ENCODE measurements at regions not wholly inside any gene's neighbourhood (a gene's known extent, or its start where the extent isn't known, plus 50 kb on each side); places are given as distances from the start of the nearest gene placed in this dataset.

GRCh38 chr14:75374911-75375310 is 52.9 kb upstream of the JDP2 start:
- no peaks in the 10 kb centered on the region for H3K36me3 ChIP-seq (ENCODE audit: control insufficient read depth, insufficient read depth, low read length)
- no peak for DNase-seq (ENCODE audit: low read depth)
- no peak overlapping the region for H3K4me3 ChIP-seq (ENCODE audit: low read depth, low read length)
- ChIA-PET CTCF (interaction anchor here (0.6 to 1.1 kb wide), 2 partner anchors 8 to 12 kb away, joined by 3 to 4 read pairs; no protein-coding TSS in a partner anchor), POLR2A (interaction anchor here (0.6 kb wide), 1 partner anchor 15 kb away, joined by 3 read pairs; no protein-coding TSS in a partner anchor)
- H3K27me3 ChIP-seq (ENCODE audit: control insufficient read depth, insufficient read depth, low read length), result peaks cover 17% of the 10 kb centered on the region
- no peak for TF ChIP-seq CTCF (IDR thresholded peaks at IDR 0.05; ENCODE audit: insufficient read depth, low read depth, low read length)

- Histone ChIP-seq H3K27me3 (ENCODE audit: control insufficient read depth, insufficient read depth, low read length) (peaks cover 13% of the 10 kb centered on the region), H3K4me3 (ENCODE audit: low read depth, low read length) (no peak overlapping the region), H3K36me3 (ENCODE audit: control insufficient read depth, insufficient read depth, low read length) (no peaks in the 10 kb centered on the region)
- DNase-seq (ENCODE audit: low read depth), result no peak
- no peak for TF ChIP-seq CTCF (IDR thresholded peaks at IDR 0.05; ENCODE audit: insufficient read depth, low read depth, low read length)
- ChIA-PET POLR2A (no interaction called here), CTCF (interaction anchor here (1.1 kb wide), 2 partner anchors 7 to 39 kb away, joined by 3 read pairs; no protein-coding TSS in a partner anchor)
These were observed 51.8 kb upstream of the JDP2 start for GRCh38 chr14:75375983-75376382.

All from BJ (cell line).